ENCODE measurements at regions not wholly inside any gene's neighbourhood (a gene's known extent, or its start where the extent isn't known, plus 50 kb on each side); places are given as distances from the start of the nearest gene placed in this dataset.

- DNase-seq: no peak
- intact Hi-C loops (cut with micrococcal nuclease; ENCODE audit: unreplicated experiment): no loop called here
- Mint-ChIP-seq H3K36me3 (ENCODE audit: insufficient read depth, unreplicated experiment) (peaks cover 4% of the 10 kb centered on the region), H3K4me3 (ENCODE audit: low read depth, unreplicated experiment) (no peak overlapping the region), H3K9me3 (ENCODE audit: low read depth, unreplicated experiment) (peaks cover 5% of the 10 kb centered on the region), H3K27ac (ENCODE audit: unreplicated experiment) (no peak overlapping the region), H3K27me3 (ENCODE audit: unreplicated experiment) (no peaks in the 10 kb centered on the region), H3K4me1 (ENCODE audit: low read depth, unreplicated experiment) (no peaks in the 10 kb centered on the region)
- TF ChIP-seq, protein P1, sequence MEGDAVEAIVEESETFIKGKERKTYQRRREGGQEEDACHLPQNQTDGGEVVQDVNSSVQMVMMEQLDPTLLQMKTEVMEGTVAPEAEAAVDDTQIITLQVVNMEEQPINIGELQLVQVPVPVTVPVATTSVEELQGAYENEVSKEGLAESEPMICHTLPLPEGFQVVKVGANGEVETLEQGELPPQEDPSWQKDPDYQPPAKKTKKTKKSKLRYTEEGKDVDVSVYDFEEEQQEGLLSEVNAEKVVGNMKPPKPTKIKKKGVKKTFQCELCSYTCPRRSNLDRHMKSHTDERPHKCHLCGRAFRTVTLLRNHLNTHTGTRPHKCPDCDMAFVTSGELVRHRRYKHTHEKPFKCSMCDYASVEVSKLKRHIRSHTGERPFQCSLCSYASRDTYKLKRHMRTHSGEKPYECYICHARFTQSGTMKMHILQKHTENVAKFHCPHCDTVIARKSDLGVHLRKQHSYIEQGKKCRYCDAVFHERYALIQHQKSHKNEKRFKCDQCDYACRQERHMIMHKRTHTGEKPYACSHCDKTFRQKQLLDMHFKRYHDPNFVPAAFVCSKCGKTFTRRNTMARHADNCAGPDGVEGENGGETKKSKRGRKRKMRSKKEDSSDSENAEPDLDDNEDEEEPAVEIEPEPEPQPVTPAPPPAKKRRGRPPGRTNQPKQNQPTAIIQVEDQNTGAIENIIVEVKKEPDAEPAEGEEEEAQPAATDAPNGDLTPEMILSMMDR (IDR thresholded peaks at IDR 0.05; ENCODE audit: unreplicated experiment): no peak
- CTCF ChIA-PET: no interaction called here
- BruUV-seq (replicated peaks): no TSS peak
Observed at GRCh38 chr12:34373926-34374325, 351.6 kb downstream of the ALG10 start.

- H3K9me3 Mint-ChIP-seq (ENCODE audit: low read depth, unreplicated experiment): peaks cover 10% of the 10 kb centered on the region
- H3K36me3 Mint-ChIP-seq (ENCODE audit: insufficient read depth, unreplicated experiment): peaks cover 4% of the 10 kb centered on the region
- no peak overlapping the region for H3K27ac Mint-ChIP-seq (ENCODE audit: unreplicated experiment)
- no peak overlapping the region for H3K4me3 Mint-ChIP-seq (ENCODE audit: low read depth, unreplicated experiment)
- no TSS peak for BruUV-seq (replicated peaks)
- no peaks in the 10 kb centered on the region for H3K4me1 Mint-ChIP-seq (ENCODE audit: low read depth, unreplicated experiment)
- no peak for DNase-seq
- CTCF ChIA-PET: no interaction called here
- H3K27me3 Mint-ChIP-seq (ENCODE audit: unreplicated experiment): no peaks in the 10 kb centered on the region
- TF ChIP-seq, protein P1 (IDR thresholded peaks at IDR 0.05; ENCODE audit: unreplicated experiment): no peak
- intact Hi-C loops (cut with micrococcal nuclease; ENCODE audit: unreplicated experiment): no loop called here
Observed at GRCh38 chr12:34376133-34376799, 354.0 kb downstream of the ALG10 start.

- H3K27me3 Mint-ChIP-seq (ENCODE audit: unreplicated experiment): no peaks in the 10 kb centered on the region
- intact Hi-C loops (cut with micrococcal nuclease; ENCODE audit: unreplicated experiment): no loop called here
- H3K9me3 Mint-ChIP-seq (ENCODE audit: low read depth, unreplicated experiment): peaks cover 10% of the 10 kb centered on the region
- H3K4me3 Mint-ChIP-seq (ENCODE audit: low read depth, unreplicated experiment): no peak overlapping the region
- no TSS peak for BruUV-seq (replicated peaks)
- peaks cover 4% of the 10 kb centered on the region for H3K36me3 Mint-ChIP-seq (ENCODE audit: insufficient read depth, unreplicated experiment)
- DNase-seq: no peak
- no peak overlapping the region for H3K27ac Mint-ChIP-seq (ENCODE audit: unreplicated experiment)
- TF ChIP-seq, protein P1 (IDR thresholded peaks at IDR 0.05; ENCODE audit: unreplicated experiment): no peak
- CTCF ChIA-PET: no interaction called here
- no peaks in the 10 kb centered on the region for H3K4me1 Mint-ChIP-seq (ENCODE audit: low read depth, unreplicated experiment)
Observed at GRCh38 chr12:34377243-34378035, 355.1 kb downstream of the ALG10 start.

DNA sequence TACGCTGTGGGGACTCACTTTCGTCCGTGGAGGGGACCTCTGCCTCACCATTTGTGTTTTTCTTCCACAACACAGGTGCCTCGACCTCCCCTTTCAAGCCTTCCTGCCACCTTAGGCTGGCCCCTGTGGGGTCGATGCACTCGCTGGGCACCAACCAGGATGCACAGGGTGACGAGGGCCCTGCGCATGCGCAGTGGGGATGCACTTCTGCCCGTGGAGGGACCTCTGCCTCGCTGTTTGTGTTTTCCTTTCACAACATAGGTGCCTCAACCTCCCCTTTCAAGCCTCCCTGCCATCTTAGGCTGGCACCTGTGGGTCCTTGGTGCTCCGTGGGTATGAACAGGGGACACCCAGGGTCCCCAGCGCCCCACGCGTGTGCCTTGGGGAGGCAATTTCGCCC, 356.8 kb downstream of the ALG10 start:
- H3K36me3 Mint-ChIP-seq (ENCODE audit: insufficient read depth, unreplicated experiment): peaks cover 4% of the 10 kb centered on the region
- no peaks in the 10 kb centered on the region for H3K4me1 Mint-ChIP-seq (ENCODE audit: low read depth, unreplicated experiment)
- no peak for DNase-seq
- H3K4me3 Mint-ChIP-seq (ENCODE audit: low read depth, unreplicated experiment): no peak overlapping the region
- no peak overlapping the region for H3K27ac Mint-ChIP-seq (ENCODE audit: unreplicated experiment)
- no TSS peak for BruUV-seq (replicated peaks)
- intact Hi-C loops (cut with micrococcal nuclease; ENCODE audit: unreplicated experiment): no loop called here
- peaks cover 11% of the 10 kb centered on the region for H3K9me3 Mint-ChIP-seq (ENCODE audit: low read depth, unreplicated experiment)
- H3K27me3 Mint-ChIP-seq (ENCODE audit: unreplicated experiment): no peaks in the 10 kb centered on the region
- CTCF ChIA-PET: no interaction called here
- TF ChIP-seq, protein P1 (IDR thresholded peaks at IDR 0.05; ENCODE audit: unreplicated experiment): no peak

Data from Calu3 (cell line).